ENCODE measurements at regions not wholly inside any gene's neighbourhood (a gene's known extent, or its start where the extent isn't known, plus 50 kb on each side); places are given as distances from the start of the nearest gene placed in this dataset.

DNA sequence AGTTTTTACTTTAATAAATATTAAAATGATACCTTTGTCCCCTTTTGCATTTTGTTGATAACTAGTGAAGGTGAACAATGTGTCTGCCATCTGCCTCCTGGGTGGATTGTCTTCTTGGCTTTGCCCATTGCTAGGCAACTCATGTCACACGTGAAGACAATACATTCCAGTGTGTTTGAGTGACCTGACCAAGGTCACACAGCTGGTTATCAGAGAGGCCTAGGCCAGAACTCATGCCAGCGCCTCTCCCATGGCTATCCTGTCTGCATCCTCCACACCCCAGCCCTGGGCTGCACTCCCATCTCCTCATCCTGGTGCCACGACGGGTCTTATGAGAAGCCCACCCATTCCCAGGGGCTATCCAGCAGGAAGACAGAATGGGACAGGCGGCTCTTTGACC, 108.7 kb downstream of the PLCE1 start:
- TF ChIP-seq, protein P1, sequence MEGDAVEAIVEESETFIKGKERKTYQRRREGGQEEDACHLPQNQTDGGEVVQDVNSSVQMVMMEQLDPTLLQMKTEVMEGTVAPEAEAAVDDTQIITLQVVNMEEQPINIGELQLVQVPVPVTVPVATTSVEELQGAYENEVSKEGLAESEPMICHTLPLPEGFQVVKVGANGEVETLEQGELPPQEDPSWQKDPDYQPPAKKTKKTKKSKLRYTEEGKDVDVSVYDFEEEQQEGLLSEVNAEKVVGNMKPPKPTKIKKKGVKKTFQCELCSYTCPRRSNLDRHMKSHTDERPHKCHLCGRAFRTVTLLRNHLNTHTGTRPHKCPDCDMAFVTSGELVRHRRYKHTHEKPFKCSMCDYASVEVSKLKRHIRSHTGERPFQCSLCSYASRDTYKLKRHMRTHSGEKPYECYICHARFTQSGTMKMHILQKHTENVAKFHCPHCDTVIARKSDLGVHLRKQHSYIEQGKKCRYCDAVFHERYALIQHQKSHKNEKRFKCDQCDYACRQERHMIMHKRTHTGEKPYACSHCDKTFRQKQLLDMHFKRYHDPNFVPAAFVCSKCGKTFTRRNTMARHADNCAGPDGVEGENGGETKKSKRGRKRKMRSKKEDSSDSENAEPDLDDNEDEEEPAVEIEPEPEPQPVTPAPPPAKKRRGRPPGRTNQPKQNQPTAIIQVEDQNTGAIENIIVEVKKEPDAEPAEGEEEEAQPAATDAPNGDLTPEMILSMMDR (IDR thresholded peaks at IDR 0.05) = no peak
- ATAC-seq (no peak), DNase-seq (no peak), FAIRE-seq (no peak)
- WGBS, 2 donors = 74 to 77% methylated on average over 5 of the region's 5 CpGs
- Histone ChIP-seq H3K27ac (no peak overlapping the region), H3K36me3 (no peaks in the 10 kb centered on the region), H3K9me3 (no peaks in the 10 kb centered on the region), H3K4me3 (no peak overlapping the region), H3K4me1 (no peaks in the 10 kb centered on the region), H3K27me3 (no peaks in the 10 kb centered on the region)
- intact Hi-C loops (cut with DNase I) = no loop called here

DNA sequence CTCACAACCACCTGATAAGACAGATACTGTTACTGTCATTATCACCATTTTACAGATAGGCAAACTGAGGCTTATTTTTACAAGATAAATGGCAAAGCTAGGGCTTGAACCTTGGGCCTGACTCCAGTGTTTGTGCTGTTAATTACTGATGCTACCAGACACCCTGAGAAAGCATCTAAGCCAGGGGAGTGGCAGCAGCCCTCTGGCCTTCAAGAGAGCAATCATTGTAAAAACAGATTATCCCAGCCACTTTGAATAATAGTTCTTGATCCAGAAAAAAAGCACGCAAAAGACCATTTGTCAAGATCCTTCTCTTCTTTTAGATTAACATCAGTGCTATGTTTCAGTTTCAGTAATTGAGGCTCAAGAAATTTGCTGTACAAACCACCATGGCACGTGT, 109.5 kb downstream of the PLCE1 start:
- intact Hi-C loops (cut with DNase I) = no loop called here
- ATAC-seq (no peak), FAIRE-seq (no peak), DNase-seq (no peak)
- H3K4me3 ChIP-seq = no peak overlapping the region
- H3K4me1 ChIP-seq = no peaks in the 10 kb centered on the region
- H3K36me3 ChIP-seq = no peaks in the 10 kb centered on the region
- no peak overlapping the region for H3K27ac ChIP-seq
- TF ChIP-seq, protein P1 (IDR thresholded peaks at IDR 0.05) = no peak
- no peaks in the 10 kb centered on the region for H3K27me3 ChIP-seq
- H3K9me3 ChIP-seq = no peaks in the 10 kb centered on the region
- 84 to 87% methylated on average over 2 of the region's 2 CpGs for WGBS, 2 donors

DNA sequence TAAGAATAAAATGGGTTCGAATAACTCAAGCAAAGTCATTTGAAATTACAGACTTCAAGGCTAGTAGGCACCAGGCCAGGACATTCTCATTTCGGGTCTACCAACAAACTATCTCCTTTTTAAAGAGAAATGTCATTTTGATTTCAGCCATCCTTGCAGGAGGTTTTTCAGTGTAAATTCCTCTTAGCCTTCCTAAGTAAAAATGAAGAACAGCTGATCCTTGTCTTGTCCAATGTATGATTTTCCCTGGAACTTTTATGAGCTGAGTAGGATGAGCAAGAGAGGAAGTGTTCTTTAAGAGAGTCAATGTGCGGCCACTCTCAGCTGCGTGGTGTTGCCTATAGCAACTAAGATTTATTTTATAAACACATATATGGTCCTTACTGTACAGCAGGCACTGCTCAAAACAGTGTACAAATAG, 110.1 kb downstream of the PLCE1 start:
- Histone ChIP-seq H3K27ac (no peak overlapping the region), H3K4me1 (no peaks in the 10 kb centered on the region), H3K27me3 (no peaks in the 10 kb centered on the region), H3K36me3 (no peaks in the 10 kb centered on the region), H3K4me3 (no peak overlapping the region), H3K9me3 (no peaks in the 10 kb centered on the region)
- TF ChIP-seq, protein P1 (IDR thresholded peaks at IDR 0.05) = no peak
- DNase-seq (no peak), FAIRE-seq (no peak), ATAC-seq (peak in 1 of 4 donors; percentile 9)
- intact Hi-C loops (cut with DNase I) = no loop called here
- WGBS, 2 donors = 63 to 67% methylated on average over 4 of the region's 4 CpGs

DNA sequence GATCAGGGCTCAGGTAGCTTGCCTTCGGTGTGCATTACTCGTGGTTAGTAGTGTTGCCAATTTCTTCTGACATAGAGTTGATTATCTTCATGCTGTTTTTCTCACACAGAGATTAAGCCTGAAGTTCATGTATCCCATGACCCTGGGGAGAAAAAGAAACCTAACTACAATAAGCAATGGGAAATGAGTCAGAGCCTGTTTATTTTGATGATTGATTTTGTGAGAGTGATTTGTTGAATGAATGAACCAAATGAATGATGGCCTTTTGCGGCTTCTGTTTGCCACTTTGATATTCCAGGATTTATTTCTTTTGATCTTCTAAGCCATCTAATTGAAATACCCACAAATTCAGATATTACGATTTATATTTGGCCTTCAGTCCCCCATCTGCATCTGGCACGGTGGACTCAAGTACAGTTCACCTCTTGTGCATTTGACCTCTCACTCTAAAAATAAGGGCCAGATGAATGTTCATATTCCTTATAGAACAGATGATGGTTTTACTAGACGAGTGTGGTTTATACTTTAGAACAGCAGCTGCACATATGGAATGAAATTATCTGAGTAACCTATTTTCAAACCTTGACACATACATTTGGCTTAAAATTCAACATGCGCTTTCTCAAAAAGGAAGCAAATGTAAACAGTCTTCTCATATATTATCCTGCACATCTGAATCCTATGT, 110.7 kb downstream of the PLCE1 start:
- 64 to 65% methylated on average over 7 of the region's 7 CpGs for WGBS, 2 donors

DNA sequence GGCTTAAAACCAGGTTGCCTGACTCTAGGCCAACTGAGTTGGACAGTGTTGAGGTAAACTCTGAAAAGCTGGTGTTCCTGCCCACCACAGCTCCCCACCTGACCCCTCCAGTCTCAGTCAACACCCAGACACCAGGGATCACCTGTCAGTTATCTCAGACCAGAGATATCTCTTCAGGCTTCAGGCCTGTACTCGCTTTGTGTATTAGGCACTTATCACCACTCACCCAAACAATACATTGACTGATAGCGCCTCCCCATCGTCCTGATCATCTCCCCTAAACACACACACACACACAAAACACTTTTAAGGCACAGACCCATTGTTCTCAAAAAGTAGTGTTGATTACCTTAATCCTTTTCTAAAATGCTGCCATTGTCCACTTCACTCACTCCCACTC, 111.5 kb downstream of the PLCE1 start:
- intact Hi-C loops (cut with DNase I) = no loop called here
- no peak overlapping the region for H3K4me3 ChIP-seq
- H3K27me3 ChIP-seq = no peaks in the 10 kb centered on the region
- H3K9me3 ChIP-seq = no peaks in the 10 kb centered on the region
- 73 to 76% methylated on average over 3 of the region's 3 CpGs for WGBS, 2 donors
- H3K27ac ChIP-seq = no peak overlapping the region
- H3K4me1 ChIP-seq = no peaks in the 10 kb centered on the region
- no peak for ATAC-seq
- DNase-seq = no peak
- no peaks in the 10 kb centered on the region for H3K36me3 ChIP-seq
- TF ChIP-seq, protein P1 (IDR thresholded peaks at IDR 0.05) = no peak
- FAIRE-seq = no peak

More for the DNA sequence above, 110.7 kb downstream of the PLCE1 start:
- ATAC-seq (peak in 1 of 4 donors; percentile 24), DNase-seq (no peak), FAIRE-seq (no peak)
- intact Hi-C loops (cut with DNase I) = no loop called here
- Histone ChIP-seq H3K9me3 (no peaks in the 10 kb centered on the region), H3K4me1 (no peaks in the 10 kb centered on the region), H3K27me3 (no peaks in the 10 kb centered on the region), H3K4me3 (no peak overlapping the region), H3K36me3 (no peaks in the 10 kb centered on the region), H3K27ac (no peak overlapping the region)
- TF ChIP-seq, protein P1 (IDR thresholded peaks at IDR 0.05) = no peak
